Vagina (tissue), 2 donors: ENCODE measurements at regions not wholly inside any gene's neighbourhood (a gene's known extent, or its start where the extent isn't known, plus 50 kb on each side); places are given as distances from the start of the nearest gene placed in this dataset.

Experiments used
- POLR2A ChIP-seq, 2 donors: fragments of 450-650 bp; IDR thresholded peaks; one replicate each; pipeline ENCODE4 v1.6.1; 2017; ENCODE audit warnings: antibody characterized with exemption in 2 of 2, mild to moderate bottlenecking in 2 of 2, moderate library complexity in 2 of 2
- POLR2AphosphoS5 ChIP-seq, 2 donors: sonication (generic); formaldehyde crosslinking; IDR thresholded peaks; one replicate each; pipeline ENCODE4 v1.9.0; 2017; ENCODE audit warnings: antibody characterized with exemption in 2 of 2, mild to moderate bottlenecking in 2 of 2, low read depth in 1 of 2; ENCODE audit not compliant: insufficient read depth in 1 of 2
- TF ChIP-seq, protein P1 (sequence below), 3 experiments: fragments of 450-650 bp in 2 of 3; fragments of 200-600 bp in 1 of 3; sonication (generic) in 1 of 3; IDR thresholded peaks; one replicate each; pipeline ENCODE4 v1.5.1; 2017 to 2019; ENCODE audit warnings: antibody characterized with exemption in 3 of 3, mild to moderate bottlenecking in 2 of 3, moderate library complexity in 2 of 3

DNA sequence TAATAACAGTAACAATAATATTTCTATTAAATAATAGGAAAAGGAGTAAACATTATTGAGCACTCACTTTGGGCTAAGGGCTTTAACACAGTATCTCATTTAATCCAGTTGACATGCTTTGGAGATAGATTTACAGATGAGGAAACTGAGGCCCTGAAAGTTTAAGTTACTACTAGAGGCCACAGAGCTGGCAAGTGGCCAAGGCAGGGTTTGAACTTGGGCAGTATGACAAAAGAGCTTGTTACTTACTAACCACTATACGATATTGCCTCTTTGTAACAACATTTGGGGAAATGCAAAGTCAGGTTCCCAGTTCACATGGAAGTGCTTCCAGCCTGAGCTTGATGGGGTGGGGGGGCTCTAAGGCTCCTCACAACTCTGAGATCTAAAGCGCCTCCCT, 149.1 kb upstream of the LMCD1 start:
- TF ChIP-seq, protein P1, sequence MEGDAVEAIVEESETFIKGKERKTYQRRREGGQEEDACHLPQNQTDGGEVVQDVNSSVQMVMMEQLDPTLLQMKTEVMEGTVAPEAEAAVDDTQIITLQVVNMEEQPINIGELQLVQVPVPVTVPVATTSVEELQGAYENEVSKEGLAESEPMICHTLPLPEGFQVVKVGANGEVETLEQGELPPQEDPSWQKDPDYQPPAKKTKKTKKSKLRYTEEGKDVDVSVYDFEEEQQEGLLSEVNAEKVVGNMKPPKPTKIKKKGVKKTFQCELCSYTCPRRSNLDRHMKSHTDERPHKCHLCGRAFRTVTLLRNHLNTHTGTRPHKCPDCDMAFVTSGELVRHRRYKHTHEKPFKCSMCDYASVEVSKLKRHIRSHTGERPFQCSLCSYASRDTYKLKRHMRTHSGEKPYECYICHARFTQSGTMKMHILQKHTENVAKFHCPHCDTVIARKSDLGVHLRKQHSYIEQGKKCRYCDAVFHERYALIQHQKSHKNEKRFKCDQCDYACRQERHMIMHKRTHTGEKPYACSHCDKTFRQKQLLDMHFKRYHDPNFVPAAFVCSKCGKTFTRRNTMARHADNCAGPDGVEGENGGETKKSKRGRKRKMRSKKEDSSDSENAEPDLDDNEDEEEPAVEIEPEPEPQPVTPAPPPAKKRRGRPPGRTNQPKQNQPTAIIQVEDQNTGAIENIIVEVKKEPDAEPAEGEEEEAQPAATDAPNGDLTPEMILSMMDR (IDR thresholded peaks at IDR 0.05) = no peak
- TF ChIP-seq POLR2A (IDR thresholded peaks at IDR 0.05) = no peak
- no peak for TF ChIP-seq POLR2AphosphoS5 (IDR thresholded peaks at IDR 0.05; ENCODE audit: insufficient read depth in 1 of 2, low read depth in 1 of 2)
